ENCODE measurements at regions not wholly inside any gene's neighbourhood (a gene's known extent, or its start where the extent isn't known, plus 50 kb on each side); places are given as distances from the start of the nearest gene placed in this dataset.

GRCh38 chr3:28845006-28845324, 435.9 kb upstream of the RBMS3 start:
- no peaks in the 10 kb centered on the region for H3K4me1 ChIP-seq (ENCODE audit: control insufficient read depth in 1 of 2, insufficient read depth in 2 of 2, low read length in 2 of 2)
- no peaks in the 10 kb centered on the region for H3K9me3 ChIP-seq (ENCODE audit: control insufficient read depth in 1 of 2, insufficient read depth in 1 of 2, low read depth in 1 of 2, low read length in 2 of 2)
- no peaks in the 10 kb centered on the region for H3K9me2 ChIP-seq (ENCODE audit: insufficient read depth)
- BruUV-seq (replicated peaks), result no TSS peak
- H3K27ac ChIP-seq (ENCODE audit: low read depth, low read length), result no peak overlapping the region
- no peak overlapping the region for H3K4me2 ChIP-seq (ENCODE audit: low read length)
- H2AFZ ChIP-seq (ENCODE audit: low read depth, low read length, poor library complexity, severe bottlenecking), result no peak overlapping the region
- intact Hi-C loops (cut with micrococcal nuclease), result no loop called here
- no peaks in the 10 kb centered on the region for H3K36me3 ChIP-seq (ENCODE audit: control insufficient read depth in 1 of 2, insufficient read depth in 2 of 2, low read length in 2 of 2)
- no peaks in the 10 kb centered on the region for H4K20me1 ChIP-seq (ENCODE audit: insufficient read depth)
- DNase-seq (ENCODE audit: low read depth, low spot score) (no peak), ATAC-seq (no peak)
- no peaks in the 10 kb centered on the region for H3K79me2 ChIP-seq (ENCODE audit: insufficient read depth, low read length)
- H3K27me3 ChIP-seq (ENCODE audit: insufficient read depth, low read length), result no peaks in the 10 kb centered on the region
- no peak overlapping the region for H3K9ac ChIP-seq (ENCODE audit: low read length)
- TF ChIP-seq ZFX (IDR thresholded peaks at IDR 0.05) (no peak), SIN3A (IDR thresholded peaks at IDR 0.05; ENCODE audit: low read depth) (no peak), ZBTB33 (IDR thresholded peaks at IDR 0.05; ENCODE audit: extremely low read depth, insufficient replicate concordance, low read length) (no peak), CEBPB (IDR thresholded peaks at IDR 0.05; ENCODE audit: low read depth) (no peak), EZH2phosphoT487 (IDR thresholded peaks at IDR 0.05; ENCODE audit: borderline replicate concordance) (no peak)
- no peak overlapping the region for H3K4me3 ChIP-seq (replicated peaks in 1 of 2; ENCODE audit: low read depth in 1 of 2, low read length in 2 of 2)
- CTCF ChIA-PET, result no interaction called here
- POLR2A ChIA-PET, result no interaction called here
- RAD21 ChIA-PET (ENCODE audit: low non-redundant PET in 1 of 2, low total read pairs in 2 of 2, uncharacterized antibody in 2 of 2, unreplicated experiment in 2 of 2), result no interaction called here

GRCh38 chr3:28846971-28847478, 433.8 kb upstream of the RBMS3 start:
- no peaks in the 10 kb centered on the region for H3K9me3 ChIP-seq (ENCODE audit: control insufficient read depth in 1 of 2, insufficient read depth in 1 of 2, low read depth in 1 of 2, low read length in 2 of 2)
- POLR2A ChIA-PET, result no interaction called here
- DNase-seq (ENCODE audit: low read depth, low spot score) (no peak), ATAC-seq (no peak)
- H3K36me3 ChIP-seq (ENCODE audit: control insufficient read depth in 1 of 2, insufficient read depth in 2 of 2, low read length in 2 of 2), result no peaks in the 10 kb centered on the region
- no peak overlapping the region for H3K4me2 ChIP-seq (ENCODE audit: low read length)
- H3K27ac ChIP-seq (ENCODE audit: low read depth, low read length), result no peak overlapping the region
- no peak overlapping the region for H3K4me3 ChIP-seq (replicated peaks in 1 of 2; ENCODE audit: low read depth in 1 of 2, low read length in 2 of 2)
- no peak overlapping the region for H2AFZ ChIP-seq (ENCODE audit: low read depth, low read length, poor library complexity, severe bottlenecking)
- H4K20me1 ChIP-seq (ENCODE audit: insufficient read depth), result no peaks in the 10 kb centered on the region
- no peaks in the 10 kb centered on the region for H3K79me2 ChIP-seq (ENCODE audit: insufficient read depth, low read length)
- no peaks in the 10 kb centered on the region for H3K9me2 ChIP-seq (ENCODE audit: insufficient read depth)
- no TSS peak for BruUV-seq (replicated peaks)
- intact Hi-C loops (cut with micrococcal nuclease), result no loop called here
- H3K4me1 ChIP-seq (ENCODE audit: control insufficient read depth in 1 of 2, insufficient read depth in 2 of 2, low read length in 2 of 2), result no peaks in the 10 kb centered on the region
- RAD21 ChIA-PET (ENCODE audit: low non-redundant PET in 1 of 2, low total read pairs in 2 of 2, uncharacterized antibody in 2 of 2, unreplicated experiment in 2 of 2), result no interaction called here
- CTCF ChIA-PET, result no interaction called here
- H3K9ac ChIP-seq (ENCODE audit: low read length), result no peak overlapping the region
- H3K27me3 ChIP-seq (ENCODE audit: insufficient read depth, low read length), result no peaks in the 10 kb centered on the region
- TF ChIP-seq EZH2 (IDR thresholded peaks at IDR 0.05) (no peak), ZBTB33 (IDR thresholded peaks at IDR 0.05; ENCODE audit: extremely low read depth, insufficient replicate concordance, low read length) (no peak), JUND (IDR thresholded peaks at IDR 0.05) (no peak), TCF7L2 (IDR thresholded peaks at IDR 0.05; ENCODE audit: borderline replicate concordance, extremely low read depth, insufficient read depth, insufficient read length) (no peak), SP1 (IDR thresholded peaks at IDR 0.05; ENCODE audit: low read depth) (no peak), YY1 (IDR thresholded peaks at IDR 0.05; ENCODE audit: extremely low read depth, insufficient replicate concordance, low read depth, low read length) (no peak), SIN3A (IDR thresholded peaks at IDR 0.05; ENCODE audit: low read depth) (no peak), REST (IDR thresholded peaks at IDR 0.05; ENCODE audit: low read depth) (no peak), POLR2AphosphoS5 (IDR thresholded peaks at IDR 0.05; ENCODE audit: low read depth, low read length) (no peak), CEBPB (IDR thresholded peaks at IDR 0.05; ENCODE audit: low read depth) (no peak)

All from HCT116 (cell line).